WTC11 (cell line): ENCODE measurements at regions not wholly inside any gene's neighbourhood (a gene's known extent, or its start where the extent isn't known, plus 50 kb on each side); places are given as distances from the start of the nearest gene placed in this dataset.

Experiments
- ATAC-seq: fragments of 200-7000 bp; cut with Tn5 transposase; 2 replicates; pipeline ENCODE4 v1.10.0; 2021; ENCODE audit warnings: mild to moderate bottlenecking, moderate library complexity
- CTCF ChIA-PET: fragments of 300-600 bp; sonication (Branson Sonifier 250); formaldehyde crosslinking; loops from one replicate; lab custom pipeline; 2021; ENCODE audit warnings: antibody characterized with exemption; lab: Charles Lee
- POLR2A ChIA-PET: fragments of 350-600 bp; sonication (Branson Sonifier 250); formaldehyde crosslinking; loops from one replicate; lab custom pipeline; 2021; ENCODE audit warnings: antibody characterized with exemption; lab: Charles Lee
- DNase-seq: peaks from one replicate; pipeline ENCODE4 v3.0.0; 2021; ENCODE audit warnings: low spot score
- H3K27ac Mint-ChIP-seq: 2 replicates; pipeline ENCODE4 v1.8.0; 2021; ENCODE audit warnings: mixed read lengths
- H3K27me3 Mint-ChIP-seq: 2 replicates; pipeline ENCODE4 v1.8.0; 2021; ENCODE audit warnings: low read depth, mild to moderate bottlenecking, moderate library complexity, mixed read lengths
- H3K36me3 Mint-ChIP-seq: 2 replicates; pipeline ENCODE4 v1.8.0; 2021; ENCODE audit warnings: mixed read lengths
- H3K4me1 Mint-ChIP-seq: 2 replicates; pipeline ENCODE4 v1.8.0; 2022; ENCODE audit warnings: mixed read lengths
- H3K4me3 Mint-ChIP-seq: 2 replicates; pipeline ENCODE4 v1.8.0; 2021; ENCODE audit warnings: mild to moderate bottlenecking, moderate library complexity, mixed read lengths
- H3K9me3 Mint-ChIP-seq: 2 replicates; pipeline ENCODE4 v1.8.0; 2021; ENCODE audit warnings: mixed read lengths
- EMX1 ChIP-seq: fragments of 250-450 bp; sonication (Bioruptor Pico); IDR thresholded peaks from 2 replicates; pipeline ENCODE4 v1.8.0; 2021; ENCODE audit warnings: mild to moderate bottlenecking
- FOXJ3 ChIP-seq: sonication (generic); formaldehyde crosslinking; IDR thresholded peaks from 2 replicates; pipeline ENCODE4 v1.9.0; 2021; ENCODE audit warnings: missing genetic modification reagents, mild to moderate bottlenecking, borderline replicate concordance
- FOXK1 ChIP-seq: sonication (generic); formaldehyde crosslinking; IDR thresholded peaks from 2 replicates; pipeline ENCODE4 v1.8.0; 2022; ENCODE audit warnings: mild to moderate bottlenecking, moderate library complexity, missing genetic modification reagents
- GABPB1 ChIP-seq: sonication (generic); formaldehyde crosslinking; IDR thresholded peaks from 2 replicates; pipeline ENCODE4 v1.8.1; 2023; ENCODE audit warnings: mild to moderate bottlenecking, missing genetic modification reagents
- JUN ChIP-seq: sonication (generic); formaldehyde crosslinking; IDR thresholded peaks from 2 replicates; pipeline ENCODE4 v1.8.0; 2023; ENCODE audit warnings: mild to moderate bottlenecking, missing genetic modification reagents
- TEAD4 ChIP-seq: sonication (generic); formaldehyde crosslinking; IDR thresholded peaks from 2 replicates; pipeline ENCODE4 v1.8.0; 2022; ENCODE audit warnings: mild to moderate bottlenecking, missing genetic modification reagents
- TF ChIP-seq, protein P1 (sequence below): fragments of 250-450 bp; sonication (Bioruptor Pico); IDR thresholded peaks from 2 replicates; pipeline ENCODE4 v1.9.0; 2021; ENCODE audit warnings: mild to moderate bottlenecking
- TF ChIP-seq, protein P2 (sequence below): sonication (generic); formaldehyde crosslinking; IDR thresholded peaks from 2 replicates; pipeline ENCODE4 v1.8.1; 2023; ENCODE audit warnings: mild to moderate bottlenecking, missing genetic modification reagents, borderline replicate concordance
- TF ChIP-seq, protein P3 (sequence below): sonication (generic); formaldehyde crosslinking; IDR thresholded peaks from 2 replicates; pipeline ENCODE4 v1.8.0; 2022; ENCODE audit warnings: mild to moderate bottlenecking, missing genetic modification reagents
- TF ChIP-seq, protein P4 (sequence below): sonication (generic); formaldehyde crosslinking; IDR thresholded peaks from 2 replicates; pipeline ENCODE4 v1.8.1; 2023; ENCODE audit warnings: mild to moderate bottlenecking, missing genetic modification reagents
- TF ChIP-seq, protein P5 (sequence below): fragments of 250-450 bp; sonication (Bioruptor Pico); IDR thresholded peaks from 2 replicates; pipeline ENCODE4 v1.9.0; 2021; ENCODE audit warnings: mild to moderate bottlenecking
- TF ChIP-seq, protein P6 (sequence below): sonication (generic); formaldehyde crosslinking; IDR thresholded peaks from 2 replicates; pipeline ENCODE4 v1.8.1; 2022; ENCODE audit warnings: missing genetic modification reagents, borderline replicate concordance
- TF ChIP-seq, protein P7 (sequence below): fragments of 200-600 bp; IDR thresholded peaks from 2 replicates; pipeline ENCODE4 v1.8.0; 2022; ENCODE audit warnings: antibody characterized with exemption

DNA sequence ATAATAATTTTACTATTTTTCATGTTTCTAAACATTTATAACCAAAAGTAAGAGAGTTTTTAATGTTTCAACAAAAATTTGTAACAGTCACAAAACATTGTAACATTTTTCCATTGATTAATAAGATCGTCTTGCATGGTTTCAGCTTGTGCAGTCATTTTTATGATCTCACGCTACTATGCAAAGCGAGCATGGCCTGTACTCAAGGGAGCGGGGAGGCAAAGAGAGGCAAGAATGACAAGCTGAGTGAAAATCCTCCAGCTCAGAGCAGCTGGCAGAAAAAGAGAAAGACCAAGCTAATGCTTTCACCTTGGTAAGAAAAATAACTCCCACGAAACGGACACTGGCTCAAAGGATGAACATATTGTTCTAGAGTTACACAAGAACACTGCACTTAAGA lies 90.0 kb upstream of the SV2C start:
- no peak for DNase-seq
- POLR2A ChIA-PET, result no interaction called here
- no peaks in the 10 kb centered on the region for H3K4me1 Mint-ChIP-seq

DNA sequence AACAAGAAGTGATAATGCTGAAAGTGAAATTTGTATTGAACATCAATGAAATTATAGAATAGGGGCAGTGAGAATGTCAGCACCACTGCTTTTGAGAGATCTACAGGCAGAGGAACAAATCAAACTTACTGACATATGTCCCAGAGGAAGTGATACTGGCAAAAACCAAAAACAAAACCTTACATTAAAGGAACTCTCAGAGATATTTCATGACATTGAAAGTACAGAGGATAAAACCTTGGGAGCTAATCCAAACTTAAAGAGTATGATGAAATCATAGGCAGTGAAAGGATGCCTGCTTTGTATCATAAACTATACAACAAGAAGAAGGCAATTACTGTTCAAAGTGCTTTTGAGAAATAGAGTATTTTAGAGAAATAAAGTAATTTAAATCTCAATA lies 90.4 kb upstream of the SV2C start:
- no peaks in the 10 kb centered on the region for H3K4me1 Mint-ChIP-seq
- peaks cover 4% of the 10 kb centered on the region; the same call in 1 of the 2 replicates for H3K27me3 Mint-ChIP-seq
- peaks cover 3% of the 10 kb centered on the region for H3K36me3 Mint-ChIP-seq
- H3K27ac Mint-ChIP-seq, result no peak overlapping the region
- no peak for ATAC-seq
- peaks cover 12% of the 10 kb centered on the region for H3K9me3 Mint-ChIP-seq
- H3K4me3 Mint-ChIP-seq, result no peak overlapping the region
- CTCF ChIA-PET, result no interaction called here
- POLR2A ChIA-PET, result no interaction called here
- no peak for DNase-seq
- TF ChIP-seq GABPB1 (CRISPR knock-in tag) (no peak), FOXJ3 (CRISPR knock-in tag) (no peak), JUN (no peak), FOXK1 (CRISPR knock-in tag) (no peak)
- TF ChIP-seq, protein P1, sequence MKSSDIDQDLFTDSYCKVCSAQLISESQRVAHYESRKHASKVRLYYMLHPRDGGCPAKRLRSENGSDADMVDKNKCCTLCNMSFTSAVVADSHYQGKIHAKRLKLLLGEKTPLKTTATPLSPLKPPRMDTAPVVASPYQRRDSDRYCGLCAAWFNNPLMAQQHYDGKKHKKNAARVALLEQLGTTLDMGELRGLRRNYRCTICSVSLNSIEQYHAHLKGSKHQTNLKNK (CRISPR knock-in tag), result no peak
- TF ChIP-seq, protein P2, sequence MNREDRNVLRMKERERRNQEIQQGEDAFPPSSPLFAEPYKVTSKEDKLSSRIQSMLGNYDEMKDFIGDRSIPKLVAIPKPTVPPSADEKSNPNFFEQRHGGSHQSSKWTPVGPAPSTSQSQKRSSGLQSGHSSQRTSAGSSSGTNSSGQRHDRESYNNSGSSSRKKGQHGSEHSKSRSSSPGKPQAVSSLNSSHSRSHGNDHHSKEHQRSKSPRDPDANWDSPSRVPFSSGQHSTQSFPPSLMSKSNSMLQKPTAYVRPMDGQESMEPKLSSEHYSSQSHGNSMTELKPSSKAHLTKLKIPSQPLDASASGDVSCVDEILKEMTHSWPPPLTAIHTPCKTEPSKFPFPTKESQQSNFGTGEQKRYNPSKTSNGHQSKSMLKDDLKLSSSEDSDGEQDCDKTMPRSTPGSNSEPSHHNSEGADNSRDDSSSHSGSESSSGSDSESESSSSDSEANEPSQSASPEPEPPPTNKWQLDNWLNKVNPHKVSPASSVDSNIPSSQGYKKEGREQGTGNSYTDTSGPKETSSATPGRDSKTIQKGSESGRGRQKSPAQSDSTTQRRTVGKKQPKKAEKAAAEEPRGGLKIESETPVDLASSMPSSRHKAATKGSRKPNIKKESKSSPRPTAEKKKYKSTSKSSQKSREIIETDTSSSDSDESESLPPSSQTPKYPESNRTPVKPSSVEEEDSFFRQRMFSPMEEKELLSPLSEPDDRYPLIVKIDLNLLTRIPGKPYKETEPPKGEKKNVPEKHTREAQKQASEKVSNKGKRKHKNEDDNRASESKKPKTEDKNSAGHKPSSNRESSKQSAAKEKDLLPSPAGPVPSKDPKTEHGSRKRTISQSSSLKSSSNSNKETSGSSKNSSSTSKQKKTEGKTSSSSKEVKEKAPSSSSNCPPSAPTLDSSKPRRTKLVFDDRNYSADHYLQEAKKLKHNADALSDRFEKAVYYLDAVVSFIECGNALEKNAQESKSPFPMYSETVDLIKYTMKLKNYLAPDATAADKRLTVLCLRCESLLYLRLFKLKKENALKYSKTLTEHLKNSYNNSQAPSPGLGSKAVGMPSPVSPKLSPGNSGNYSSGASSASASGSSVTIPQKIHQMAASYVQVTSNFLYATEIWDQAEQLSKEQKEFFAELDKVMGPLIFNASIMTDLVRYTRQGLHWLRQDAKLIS (CRISPR knock-in tag), result no peak
- TF ChIP-seq, protein P3, sequence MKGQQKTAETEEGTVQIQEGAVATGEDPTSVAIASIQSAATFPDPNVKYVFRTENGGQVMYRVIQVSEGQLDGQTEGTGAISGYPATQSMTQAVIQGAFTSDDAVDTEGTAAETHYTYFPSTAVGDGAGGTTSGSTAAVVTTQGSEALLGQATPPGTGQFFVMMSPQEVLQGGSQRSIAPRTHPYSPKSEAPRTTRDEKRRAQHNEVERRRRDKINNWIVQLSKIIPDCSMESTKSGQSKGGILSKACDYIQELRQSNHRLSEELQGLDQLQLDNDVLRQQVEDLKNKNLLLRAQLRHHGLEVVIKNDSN (CRISPR knock-in tag), result no peak
- TF ChIP-seq, protein P4, sequence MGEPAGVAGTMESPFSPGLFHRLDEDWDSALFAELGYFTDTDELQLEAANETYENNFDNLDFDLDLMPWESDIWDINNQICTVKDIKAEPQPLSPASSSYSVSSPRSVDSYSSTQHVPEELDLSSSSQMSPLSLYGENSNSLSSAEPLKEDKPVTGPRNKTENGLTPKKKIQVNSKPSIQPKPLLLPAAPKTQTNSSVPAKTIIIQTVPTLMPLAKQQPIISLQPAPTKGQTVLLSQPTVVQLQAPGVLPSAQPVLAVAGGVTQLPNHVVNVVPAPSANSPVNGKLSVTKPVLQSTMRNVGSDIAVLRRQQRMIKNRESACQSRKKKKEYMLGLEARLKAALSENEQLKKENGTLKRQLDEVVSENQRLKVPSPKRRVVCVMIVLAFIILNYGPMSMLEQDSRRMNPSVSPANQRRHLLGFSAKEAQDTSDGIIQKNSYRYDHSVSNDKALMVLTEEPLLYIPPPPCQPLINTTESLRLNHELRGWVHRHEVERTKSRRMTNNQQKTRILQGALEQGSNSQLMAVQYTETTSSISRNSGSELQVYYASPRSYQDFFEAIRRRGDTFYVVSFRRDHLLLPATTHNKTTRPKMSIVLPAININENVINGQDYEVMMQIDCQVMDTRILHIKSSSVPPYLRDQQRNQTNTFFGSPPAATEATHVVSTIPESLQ (CRISPR knock-in tag), result no peak
- TF ChIP-seq, protein P5, sequence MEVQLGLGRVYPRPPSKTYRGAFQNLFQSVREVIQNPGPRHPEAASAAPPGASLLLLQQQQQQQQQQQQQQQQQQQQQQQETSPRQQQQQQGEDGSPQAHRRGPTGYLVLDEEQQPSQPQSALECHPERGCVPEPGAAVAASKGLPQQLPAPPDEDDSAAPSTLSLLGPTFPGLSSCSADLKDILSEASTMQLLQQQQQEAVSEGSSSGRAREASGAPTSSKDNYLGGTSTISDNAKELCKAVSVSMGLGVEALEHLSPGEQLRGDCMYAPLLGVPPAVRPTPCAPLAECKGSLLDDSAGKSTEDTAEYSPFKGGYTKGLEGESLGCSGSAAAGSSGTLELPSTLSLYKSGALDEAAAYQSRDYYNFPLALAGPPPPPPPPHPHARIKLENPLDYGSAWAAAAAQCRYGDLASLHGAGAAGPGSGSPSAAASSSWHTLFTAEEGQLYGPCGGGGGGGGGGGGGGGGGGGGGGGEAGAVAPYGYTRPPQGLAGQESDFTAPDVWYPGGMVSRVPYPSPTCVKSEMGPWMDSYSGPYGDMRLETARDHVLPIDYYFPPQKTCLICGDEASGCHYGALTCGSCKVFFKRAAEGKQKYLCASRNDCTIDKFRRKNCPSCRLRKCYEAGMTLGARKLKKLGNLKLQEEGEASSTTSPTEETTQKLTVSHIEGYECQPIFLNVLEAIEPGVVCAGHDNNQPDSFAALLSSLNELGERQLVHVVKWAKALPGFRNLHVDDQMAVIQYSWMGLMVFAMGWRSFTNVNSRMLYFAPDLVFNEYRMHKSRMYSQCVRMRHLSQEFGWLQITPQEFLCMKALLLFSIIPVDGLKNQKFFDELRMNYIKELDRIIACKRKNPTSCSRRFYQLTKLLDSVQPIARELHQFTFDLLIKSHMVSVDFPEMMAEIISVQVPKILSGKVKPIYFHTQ, result no peak

More for the DNA sequence above, 90.0 kb upstream of the SV2C start:
- no peak for TF ChIP-seq TEAD4 (CRISPR knock-in tag)
- no peak for TF ChIP-seq EMX1
- TF ChIP-seq, protein P6, sequence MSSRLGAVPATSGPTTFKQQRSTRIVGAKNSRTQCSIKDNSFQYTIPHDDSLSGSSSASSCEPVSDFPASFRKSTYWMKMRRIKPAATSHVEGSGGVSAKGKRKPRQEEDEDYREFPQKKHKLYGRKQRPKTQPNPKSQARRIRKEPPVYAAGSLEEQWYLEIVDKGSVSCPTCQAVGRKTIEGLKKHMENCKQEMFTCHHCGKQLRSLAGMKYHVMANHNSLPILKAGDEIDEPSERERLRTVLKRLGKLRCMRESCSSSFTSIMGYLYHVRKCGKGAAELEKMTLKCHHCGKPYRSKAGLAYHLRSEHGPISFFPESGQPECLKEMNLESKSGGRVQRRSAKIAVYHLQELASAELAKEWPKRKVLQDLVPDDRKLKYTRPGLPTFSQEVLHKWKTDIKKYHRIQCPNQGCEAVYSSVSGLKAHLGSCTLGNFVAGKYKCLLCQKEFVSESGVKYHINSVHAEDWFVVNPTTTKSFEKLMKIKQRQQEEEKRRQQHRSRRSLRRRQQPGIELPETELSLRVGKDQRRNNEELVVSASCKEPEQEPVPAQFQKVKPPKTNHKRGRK (CRISPR knock-in tag), result no peak
- TF ChIP-seq, protein P1 (CRISPR knock-in tag), result no peak
- TF ChIP-seq, protein P5, result no peak
- TF ChIP-seq, protein P7, sequence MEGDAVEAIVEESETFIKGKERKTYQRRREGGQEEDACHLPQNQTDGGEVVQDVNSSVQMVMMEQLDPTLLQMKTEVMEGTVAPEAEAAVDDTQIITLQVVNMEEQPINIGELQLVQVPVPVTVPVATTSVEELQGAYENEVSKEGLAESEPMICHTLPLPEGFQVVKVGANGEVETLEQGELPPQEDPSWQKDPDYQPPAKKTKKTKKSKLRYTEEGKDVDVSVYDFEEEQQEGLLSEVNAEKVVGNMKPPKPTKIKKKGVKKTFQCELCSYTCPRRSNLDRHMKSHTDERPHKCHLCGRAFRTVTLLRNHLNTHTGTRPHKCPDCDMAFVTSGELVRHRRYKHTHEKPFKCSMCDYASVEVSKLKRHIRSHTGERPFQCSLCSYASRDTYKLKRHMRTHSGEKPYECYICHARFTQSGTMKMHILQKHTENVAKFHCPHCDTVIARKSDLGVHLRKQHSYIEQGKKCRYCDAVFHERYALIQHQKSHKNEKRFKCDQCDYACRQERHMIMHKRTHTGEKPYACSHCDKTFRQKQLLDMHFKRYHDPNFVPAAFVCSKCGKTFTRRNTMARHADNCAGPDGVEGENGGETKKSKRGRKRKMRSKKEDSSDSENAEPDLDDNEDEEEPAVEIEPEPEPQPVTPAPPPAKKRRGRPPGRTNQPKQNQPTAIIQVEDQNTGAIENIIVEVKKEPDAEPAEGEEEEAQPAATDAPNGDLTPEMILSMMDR, result no peak
- CTCF ChIA-PET, result interaction anchor here (1.0 kb wide), 1 partner anchor 182 kb away, joined by 3 read pairs; no protein-coding TSS in a partner anchor
- peaks cover 12% of the 10 kb centered on the region for H3K9me3 Mint-ChIP-seq
- ATAC-seq, result no peak
- no peak overlapping the region for H3K27ac Mint-ChIP-seq
- no peak overlapping the region for H3K4me3 Mint-ChIP-seq
- H3K36me3 Mint-ChIP-seq, result peaks cover 3% of the 10 kb centered on the region
- peaks cover 4% of the 10 kb centered on the region; the same call in 1 of the 2 replicates for H3K27me3 Mint-ChIP-seq
